IMR-90 (cell line): ENCODE measurements at regions not wholly inside any gene's neighbourhood (a gene's known extent, or its start where the extent isn't known, plus 50 kb on each side); places are given as distances from the start of the nearest gene placed in this dataset.

ENCODE experiments used
- ATAC-seq: fragments of 200-7000 bp; cut with Tn5 transposase; 2 replicates; pipeline ENCODE4 v1.9.1; 2020; ENCODE audit warnings: low read depth, mild to moderate bottlenecking, moderate library complexity
- BruUV-seq: library from RNA; stranded (reverse); fragments of 400-500 nt; replicated peaks from 2 replicates; lab custom pipeline; 2021; lab: Mats Ljungman, UMichigan
- CTCF ChIA-PET: fragments of 300-600 bp; formaldehyde crosslinking; extraction: SDS; loops from one replicate; lab custom pipeline; 2021; ENCODE audit warnings: antibody characterized with exemption; lab: Yijun Ruan, JAX
- POLR2A ChIA-PET: fragments of 300-600 bp; sonication (Branson Sonifier 250); formaldehyde crosslinking; loops from one replicate; lab custom pipeline; 2022; ENCODE audit warnings: antibody characterized with exemption; ENCODE audit not compliant: unreplicated experiment; lab: Charles Lee
- DNase-seq: peaks from one replicate; pipeline ENCODE4 v3.0.0; 2013
- H2AFZ ChIP-seq: replicated peaks from 2 replicates; pipeline ENCODE3; 2013; ENCODE audit warnings: low read length, mild to moderate bottlenecking; ENCODE audit not compliant: poor library complexity
- H2AK5ac ChIP-seq: 2 replicates; pipeline ENCODE4 v1.6.1; 2013; ENCODE audit warnings: low read depth, low read length, inconsistent platforms
- H2AK9ac ChIP-seq: replicated peaks from 2 replicates; pipeline ENCODE3; 2013; ENCODE audit warnings: mild to moderate bottlenecking, low read depth, low read length, moderate library complexity; ENCODE audit not compliant: poor library complexity
- H2BK120ac ChIP-seq: 2 replicates; pipeline ENCODE4 v1.6.1; 2013; ENCODE audit warnings: low read depth, low read length, inconsistent platforms
- H2BK15ac ChIP-seq: 3 replicates; pipeline ENCODE4 v1.6.1; 2013; ENCODE audit warnings: low read depth, low read length, inconsistent platforms
- H2BK20ac ChIP-seq: 2 replicates; pipeline ENCODE4 v1.6.1; 2013; ENCODE audit warnings: low read depth, mild to moderate bottlenecking, inconsistent platforms, low read length, moderate library complexity
- H2BK5ac ChIP-seq: 2 replicates; pipeline ENCODE4 v1.6.1; 2013; ENCODE audit warnings: mild to moderate bottlenecking, low read depth, low read length, inconsistent platforms; ENCODE audit not compliant: poor library complexity, severe bottlenecking
- H3K14ac ChIP-seq: replicated peaks from 2 replicates; pipeline ENCODE4 v1.6.1; 2013; ENCODE audit warnings: low read depth, low read length, inconsistent platforms
- H3K18ac ChIP-seq: 2 replicates; pipeline ENCODE4 v1.6.1; 2013; ENCODE audit warnings: low read depth, low read length, control low read depth
- H3K23ac ChIP-seq: 2 replicates; pipeline ENCODE4 v1.6.1; 2013; ENCODE audit warnings: low read depth, low read length, inconsistent platforms
- H3K27ac ChIP-seq: 2 replicates; pipeline ENCODE4 v1.5.1; 2013; ENCODE audit warnings: mild to moderate bottlenecking, control low read depth, low read length; ENCODE audit not compliant: insufficient read depth
- H3K27me3 ChIP-seq: 2 replicates; pipeline ENCODE4 v1.6.1; 2013; ENCODE audit warnings: low read length; ENCODE audit not compliant: control insufficient read depth, insufficient read depth
- H3K36me3 ChIP-seq: 2 replicates; pipeline ENCODE4 v1.6.1; 2013; ENCODE audit warnings: low read length, mixed read lengths; ENCODE audit not compliant: control insufficient read depth, insufficient read depth
- H3K4ac ChIP-seq: 2 replicates; pipeline ENCODE4 v1.6.1; 2013; ENCODE audit warnings: low read depth, low read length, inconsistent platforms
- H3K4me1 ChIP-seq: 2 replicates; pipeline ENCODE4 v1.6.1; 2013; ENCODE audit warnings: low read length, mixed read lengths; ENCODE audit not compliant: control insufficient read depth, insufficient read depth
- H3K4me2 ChIP-seq: 2 replicates; pipeline ENCODE4 v1.6.1; 2013; ENCODE audit warnings: low read depth, mild to moderate bottlenecking, control low read depth, low read length, moderate library complexity
- H3K4me3 ChIP-seq: 2 replicates; pipeline ENCODE4 v1.5.1; 2013; ENCODE audit warnings: low read depth, mild to moderate bottlenecking, control low read depth, low read length, moderate library complexity; ENCODE audit not compliant: insufficient read depth
- H3K56ac ChIP-seq: 2 replicates; pipeline ENCODE4 v1.6.1; 2013; ENCODE audit warnings: low read length, inconsistent platforms; ENCODE audit not compliant: insufficient read depth; ENCODE audit errors: extremely low read depth
- H3K79me1 ChIP-seq, 2 experiments: 2 replicates each; pipeline ENCODE4 v1.6.1; 2013; ENCODE audit warnings: low read length in 2 of 2, inconsistent platforms in 1 of 2, low read depth in 1 of 2
- H3K9ac ChIP-seq: 2 replicates; pipeline ENCODE4 v1.6.1; 2013; ENCODE audit warnings: low read depth, low read length, control low read depth
- H3K9me1 ChIP-seq: 2 replicates; pipeline ENCODE4 v1.6.1; 2013; ENCODE audit warnings: low read length, inconsistent platforms; ENCODE audit not compliant: insufficient read depth
- H3K9me3 ChIP-seq: 2 replicates; pipeline ENCODE4 v1.6.1; 2013; ENCODE audit warnings: low read length; ENCODE audit not compliant: control insufficient read depth, insufficient read depth
- H4K20me1 ChIP-seq: 2 replicates; pipeline ENCODE4 v1.6.1; 2013; ENCODE audit warnings: low read length, inconsistent platforms; ENCODE audit not compliant: insufficient read depth
- H4K5ac ChIP-seq: 2 replicates; pipeline ENCODE4 v1.6.1; 2013; ENCODE audit warnings: mild to moderate bottlenecking, low read depth, low read length, control low read depth
- H4K8ac ChIP-seq, 2 experiments: 2 replicates each; pipeline ENCODE4 v1.6.1; 2013; ENCODE audit warnings: low read depth in 2 of 2, low read length in 2 of 2, control low read depth in 1 of 2, inconsistent platforms in 1 of 2
- H4K91ac ChIP-seq: 2 replicates; pipeline ENCODE4 v1.6.1; 2013; ENCODE audit warnings: low read depth, low read length, inconsistent platforms; ENCODE audit not compliant: insufficient read depth
- BHLHE40 ChIP-seq: fragments of 150-350 bp; IDR thresholded peaks from 2 replicates; pipeline ENCODE4 v1.6.1; 2016; ENCODE audit warnings: mild to moderate bottlenecking, low read depth, low read length
- CEBPB ChIP-seq: IDR thresholded peaks from 2 replicates; pipeline ENCODE4 v1.6.1; 2012; ENCODE audit warnings: low read depth, low read length, improper control_type of control experiment
- ELK1 ChIP-seq: fragments of 150-350 bp; IDR thresholded peaks from 2 replicates; pipeline ENCODE4 v1.6.1; 2016; ENCODE audit warnings: low read depth, mild to moderate bottlenecking, low read length, moderate library complexity, borderline replicate concordance
- FOS ChIP-seq: fragments of 150-350 bp; IDR thresholded peaks from 2 replicates; pipeline ENCODE4 v1.6.1; 2016; ENCODE audit warnings: low read depth, low read length
- MAFK ChIP-seq: IDR thresholded peaks from 2 replicates; pipeline ENCODE4 v1.6.1; 2012; ENCODE audit warnings: low read depth, low read length, improper control_type of control experiment
- MAZ ChIP-seq: IDR thresholded peaks from 2 replicates; pipeline ENCODE4 v1.6.1; 2012; ENCODE audit warnings: low read depth, mild to moderate bottlenecking, low read length, improper control_type of control experiment, moderate library complexity, borderline replicate concordance
- MXI1 ChIP-seq: IDR thresholded peaks from 2 replicates; pipeline ENCODE4 v1.6.1; 2012; ENCODE audit warnings: low read depth, mild to moderate bottlenecking, low read length, moderate library complexity, borderline replicate concordance
- NFE2L2 ChIP-seq: fragments of 150-350 bp; IDR thresholded peaks from 2 replicates; pipeline ENCODE4 v1.6.1; 2016; ENCODE audit warnings: low read depth, mild to moderate bottlenecking, low read length
- POLR2A ChIP-seq: IDR thresholded peaks from 2 replicates; pipeline ENCODE4 v1.6.1; 2012; ENCODE audit warnings: mild to moderate bottlenecking, low read depth, low read length
- RAD21 ChIP-seq: IDR thresholded peaks from 2 replicates; pipeline ENCODE4 v1.6.1; 2012; ENCODE audit warnings: low read length, improper control_type of control experiment
- RCOR1 ChIP-seq: IDR thresholded peaks from 2 replicates; pipeline ENCODE4 v1.6.1; 2012; ENCODE audit warnings: mild to moderate bottlenecking, low read length, improper control_type of control experiment; ENCODE audit not compliant: insufficient replicate concordance
- SMC3 ChIP-seq: fragments of 150-350 bp; IDR thresholded peaks from 2 replicates; pipeline ENCODE4 v1.6.1; 2016; ENCODE audit warnings: low read depth, mild to moderate bottlenecking, antibody characterized with exemption, low read length, moderate library complexity
- USF2 ChIP-seq: fragments of 150-350 bp; IDR thresholded peaks from 2 replicates; pipeline ENCODE4 v1.6.1; 2017; ENCODE audit warnings: mild to moderate bottlenecking, antibody characterized with exemption, low read length, low read depth
- WGBS, 2 experiments: methylation state at CpG; one replicate each; pipeline versions ENCODE4 v1.1.5 to v1.1.7; 2013; ENCODE audit warnings: missing lambda C conversion rate in 2 of 2; ENCODE audit not compliant: insufficient read length in 1 of 2; ENCODE audit errors: extremely low coverage in 2 of 2; 5-methylcytosine and 5-hydroxymethylcytosine counted together
- dilution Hi-C: fragments of 300-500 bp; cut with HindIII; formaldehyde crosslinking; loops from one replicate; pipeline ENCODE4 v1.14.3; 2018; ENCODE audit warnings: low sequenced_read_pairs; ENCODE audit not compliant: unreplicated experiment
- in situ Hi-C: fragments of 300-500 bp; cut with MboI; formaldehyde crosslinking; loops from 3 replicates; pipeline ENCODE4 v1.14.3; 2019; ENCODE audit warnings: low sequenced_read_pairs, inconsistent platforms, mixed read lengths
- intact Hi-C: fragments of 100-400 bp; cut with micrococcal nuclease; formaldehyde crosslinking; loops from 2 replicates; pipeline ENCODE4 v1.10.0; 2022

- no peak overlapping the region for H2AFZ ChIP-seq
- H3K4me1 ChIP-seq = no peaks in the 10 kb centered on the region
- no peak overlapping the region for H2AK9ac ChIP-seq
- H3K18ac ChIP-seq = no peak overlapping the region
- H2BK15ac ChIP-seq = no peak overlapping the region
- in situ Hi-C loops = no loop called here
- intact Hi-C loops = no loop called here
- no peaks in the 10 kb centered on the region for H3K9me3 ChIP-seq
- no peak overlapping the region for H2BK5ac ChIP-seq
- no peak overlapping the region for H3K4me3 ChIP-seq
- TF ChIP-seq FOS (no peak), SMC3 (no peak), POLR2A (no peak), BHLHE40 (no peak), USF2 (no peak), MAZ (no peak), RAD21 (no peak), NFE2L2 (no peak), MAFK (no peak), RCOR1 (no peak), ELK1 (no peak), MXI1 (no peak), CEBPB (no peak)
- DNase-seq (peak; percentile 7), ATAC-seq (no peak)
- no peak overlapping the region for H3K27ac ChIP-seq
- H2BK120ac ChIP-seq = no peak overlapping the region
- no peaks in the 10 kb centered on the region for H3K79me1 ChIP-seq
- H3K36me3 ChIP-seq = no peaks in the 10 kb centered on the region
- POLR2A ChIA-PET = no interaction called here
- no peak overlapping the region for H3K4ac ChIP-seq
- peaks cover 19% of the 10 kb centered on the region; the same call in 1 of the 2 replicates for H3K27me3 ChIP-seq
- H3K9me1 ChIP-seq = no peaks in the 10 kb centered on the region
- H3K23ac ChIP-seq = no peak overlapping the region
- H4K20me1 ChIP-seq = no peaks in the 10 kb centered on the region
- no CpG with 5 or more reads among the region's 13 CpGs for WGBS, 2 experiments
- no TSS peak for BruUV-seq
- dilution Hi-C loops = no loop called here
- H3K14ac ChIP-seq = no peak overlapping the region
- H3K56ac ChIP-seq = no peak overlapping the region
- no peak overlapping the region for H3K4me2 ChIP-seq
- no peak overlapping the region for H4K5ac ChIP-seq
- CTCF ChIA-PET = no interaction called here
- H4K91ac ChIP-seq = no peak overlapping the region
- no peak overlapping the region for H3K9ac ChIP-seq
- H2BK20ac ChIP-seq = no peak overlapping the region
- no peak overlapping the region for H4K8ac ChIP-seq
- H2AK5ac ChIP-seq = no peak overlapping the region
These were observed 176.2 kb upstream of the RAB4A start for GRCh38 chr1:229094476-229095311.
